ENCODE measurements at regions not wholly inside any gene's neighbourhood (a gene's known extent, or its start where the extent isn't known, plus 50 kb on each side); places are given as distances from the start of the nearest gene placed in this dataset.

DNA sequence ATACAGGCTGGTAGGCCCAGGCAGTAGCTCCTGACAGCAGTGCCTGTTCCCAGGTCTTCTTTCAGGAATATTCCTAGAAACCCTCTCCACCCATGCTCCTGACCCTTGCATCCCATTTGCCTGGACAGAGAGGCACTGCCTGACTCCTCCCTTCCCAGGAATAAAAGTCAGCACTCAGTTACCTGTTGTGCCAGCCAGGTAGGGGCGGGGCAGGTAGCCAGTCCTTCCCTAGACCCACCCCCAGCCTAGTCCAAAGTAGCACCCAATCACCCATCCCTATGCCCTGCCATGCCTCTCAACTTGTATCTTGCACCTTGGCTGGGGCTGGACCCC is 129.9 kb downstream of the MRPL14 start:
- no peaks in the 10 kb centered on the region for H3F3A ChIP-seq (ENCODE audit: low read length, unreplicated experiment)
- H3K4me2 ChIP-seq (ENCODE audit: low read length): no peak overlapping the region
- H3K27ac ChIP-seq (ENCODE audit: low read length): no peak overlapping the region
- CTCF ChIA-PET: no interaction called here
- H3K4me1 ChIP-seq (ENCODE audit: insufficient read depth, low read length): peaks cover 15% of the 10 kb centered on the region
- POLR2A ChIA-PET (ENCODE audit: unreplicated experiment): no interaction called here
- H3K9me3 ChIP-seq (ENCODE audit: low read length): no peaks in the 10 kb centered on the region
- H4K20me1 ChIP-seq (ENCODE audit: low read length): no peaks in the 10 kb centered on the region
- no peak overlapping the region for H3K9ac ChIP-seq (ENCODE audit: low read length)
- DNase-seq (no peak), ATAC-seq (no peak)
- H2AFZ ChIP-seq (ENCODE audit: low read length): no peak overlapping the region
- no peaks in the 10 kb centered on the region for H3K36me3 ChIP-seq (ENCODE audit: low read depth, low read length)
- no peaks in the 10 kb centered on the region for H3K9me2 ChIP-seq (replicated peaks; ENCODE audit: low read length)
- TF ChIP-seq EZH2 (IDR thresholded peaks at IDR 0.05; ENCODE audit: low read length, unreplicated experiment) (no peak), EZH2phosphoT487 (IDR thresholded peaks at IDR 0.05; ENCODE audit: borderline replicate concordance, low read length) (no peak)
- TF ChIP-seq, protein P1, sequence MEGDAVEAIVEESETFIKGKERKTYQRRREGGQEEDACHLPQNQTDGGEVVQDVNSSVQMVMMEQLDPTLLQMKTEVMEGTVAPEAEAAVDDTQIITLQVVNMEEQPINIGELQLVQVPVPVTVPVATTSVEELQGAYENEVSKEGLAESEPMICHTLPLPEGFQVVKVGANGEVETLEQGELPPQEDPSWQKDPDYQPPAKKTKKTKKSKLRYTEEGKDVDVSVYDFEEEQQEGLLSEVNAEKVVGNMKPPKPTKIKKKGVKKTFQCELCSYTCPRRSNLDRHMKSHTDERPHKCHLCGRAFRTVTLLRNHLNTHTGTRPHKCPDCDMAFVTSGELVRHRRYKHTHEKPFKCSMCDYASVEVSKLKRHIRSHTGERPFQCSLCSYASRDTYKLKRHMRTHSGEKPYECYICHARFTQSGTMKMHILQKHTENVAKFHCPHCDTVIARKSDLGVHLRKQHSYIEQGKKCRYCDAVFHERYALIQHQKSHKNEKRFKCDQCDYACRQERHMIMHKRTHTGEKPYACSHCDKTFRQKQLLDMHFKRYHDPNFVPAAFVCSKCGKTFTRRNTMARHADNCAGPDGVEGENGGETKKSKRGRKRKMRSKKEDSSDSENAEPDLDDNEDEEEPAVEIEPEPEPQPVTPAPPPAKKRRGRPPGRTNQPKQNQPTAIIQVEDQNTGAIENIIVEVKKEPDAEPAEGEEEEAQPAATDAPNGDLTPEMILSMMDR (conservative IDR thresholded peaks at IDR 0.05; ENCODE audit: low read depth, low read length): no peak
- no peak overlapping the region for H3K4me3 ChIP-seq (ENCODE audit: low read length)
- BruUV-seq (replicated peaks): no TSS peak
- no peaks in the 10 kb centered on the region for H3K79me2 ChIP-seq (ENCODE audit: low read length)
- intact Hi-C loops (cut with micrococcal nuclease): no loop called here
- no peaks in the 10 kb centered on the region for H3K27me3 ChIP-seq (ENCODE audit: low read length)

DNA sequence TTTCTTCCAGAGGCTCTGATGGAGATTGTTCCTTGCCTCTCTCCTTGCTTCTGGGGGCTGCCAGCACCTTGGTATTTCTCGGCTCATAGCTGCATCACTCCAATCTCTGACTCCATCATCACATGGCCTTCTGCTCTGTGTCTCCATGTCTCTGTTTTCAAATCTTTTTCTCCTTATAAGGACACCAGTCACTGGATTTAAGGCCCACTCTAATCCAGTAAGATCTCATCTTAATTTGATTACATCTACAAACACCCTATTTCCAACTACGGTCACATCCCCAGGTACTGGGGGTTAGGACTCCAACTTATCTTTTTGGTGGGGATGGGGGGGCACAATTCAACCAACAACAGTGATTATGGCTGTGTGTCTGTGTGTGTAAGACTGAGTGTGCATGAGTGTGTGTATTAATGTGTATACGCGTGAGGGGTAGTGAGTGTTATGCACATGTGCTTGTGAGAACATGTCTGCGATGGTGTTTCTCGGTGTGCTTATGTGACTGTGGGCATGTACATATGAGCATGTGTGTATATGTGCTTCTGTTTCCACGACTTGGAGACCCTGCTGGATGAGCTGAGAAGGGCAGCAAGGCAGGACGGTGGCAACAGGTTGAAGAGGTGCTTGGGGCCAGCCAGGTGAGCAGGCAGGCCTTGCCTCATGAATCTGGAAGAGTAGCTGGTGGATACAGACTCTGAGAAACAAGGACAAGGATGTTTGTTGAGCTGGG is 130.5 kb downstream of the MRPL14 start:
- no peak overlapping the region for H3K4me3 ChIP-seq (ENCODE audit: low read length)
- H4K20me1 ChIP-seq (ENCODE audit: low read length): no peaks in the 10 kb centered on the region
- H3K79me2 ChIP-seq (ENCODE audit: low read length): no peaks in the 10 kb centered on the region
- TF ChIP-seq EZH2 (IDR thresholded peaks at IDR 0.05; ENCODE audit: low read length, unreplicated experiment) (no peak), EZH2phosphoT487 (IDR thresholded peaks at IDR 0.05; ENCODE audit: borderline replicate concordance, low read length) (no peak)
- TF ChIP-seq, protein P1 (conservative IDR thresholded peaks at IDR 0.05; ENCODE audit: low read depth, low read length): no peak
- ChIA-PET CTCF (no interaction called here), POLR2A (ENCODE audit: unreplicated experiment) (interaction anchor here (0.6 kb wide), 1 partner anchor 21 kb away, joined by 26 read pairs; no protein-coding TSS in a partner anchor)
- no peak overlapping the region for H3K27ac ChIP-seq (ENCODE audit: low read length)
- H3K27me3 ChIP-seq (ENCODE audit: low read length): no peaks in the 10 kb centered on the region
- no peaks in the 10 kb centered on the region for H3F3A ChIP-seq (ENCODE audit: low read length, unreplicated experiment)
- no peaks in the 10 kb centered on the region for H3K9me2 ChIP-seq (replicated peaks; ENCODE audit: low read length)
- DNase-seq (no peak), ATAC-seq (no peak)
- H3K4me1 ChIP-seq (ENCODE audit: insufficient read depth, low read length): peaks cover 11% of the 10 kb centered on the region
- BruUV-seq (replicated peaks): no TSS peak
- no peaks in the 10 kb centered on the region for H3K9me3 ChIP-seq (ENCODE audit: low read length)
- intact Hi-C loops (cut with micrococcal nuclease): no loop called here
- H3K4me2 ChIP-seq (ENCODE audit: low read length): no peak overlapping the region
- no peaks in the 10 kb centered on the region for H3K36me3 ChIP-seq (ENCODE audit: low read depth, low read length)
- H2AFZ ChIP-seq (ENCODE audit: low read length): no peak overlapping the region
- H3K9ac ChIP-seq (ENCODE audit: low read length): no peak overlapping the region

DNA sequence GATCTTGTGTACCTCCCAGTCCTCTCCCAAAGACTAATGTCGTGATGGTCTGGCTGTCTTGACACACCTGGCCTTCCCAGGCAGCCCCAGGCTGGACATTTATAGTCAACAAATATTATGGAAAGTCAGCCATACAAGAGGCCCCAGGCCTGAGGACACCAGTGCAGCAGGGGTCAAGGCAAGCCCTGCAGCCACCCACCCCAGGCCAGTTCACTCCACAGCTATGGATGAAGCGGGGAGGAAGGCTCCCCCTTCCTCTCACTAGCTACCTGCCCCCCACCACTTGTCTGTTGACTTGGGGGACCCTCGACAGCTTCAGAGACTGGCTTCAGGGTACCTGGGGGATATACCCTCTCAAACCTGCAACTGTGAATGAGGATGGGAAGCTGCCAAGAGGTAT is 132.1 kb downstream of the MRPL14 start:
- ChIA-PET POLR2A (ENCODE audit: unreplicated experiment) (no interaction called here), CTCF (no interaction called here)
- Histone ChIP-seq H2AFZ (ENCODE audit: low read length) (no peak overlapping the region), H3K9me3 (ENCODE audit: low read length) (no peaks in the 10 kb centered on the region), H3K9me2 (replicated peaks; ENCODE audit: low read length) (no peaks in the 10 kb centered on the region), H3K36me3 (ENCODE audit: low read depth, low read length) (no peaks in the 10 kb centered on the region), H3K4me3 (ENCODE audit: low read length) (no peak overlapping the region), H3F3A (ENCODE audit: low read length, unreplicated experiment) (no peaks in the 10 kb centered on the region), H3K27ac (ENCODE audit: low read length) (no peak overlapping the region), H4K20me1 (ENCODE audit: low read length) (no peaks in the 10 kb centered on the region), H3K27me3 (ENCODE audit: low read length) (no peaks in the 10 kb centered on the region), H3K4me1 (ENCODE audit: insufficient read depth, low read length) (peaks cover 10% of the 10 kb centered on the region), H3K4me2 (ENCODE audit: low read length) (no peak overlapping the region), H3K79me2 (ENCODE audit: low read length) (no peaks in the 10 kb centered on the region), H3K9ac (ENCODE audit: low read length) (no peak overlapping the region)
- intact Hi-C loops (cut with micrococcal nuclease): no loop called here
- TF ChIP-seq EZH2 (IDR thresholded peaks at IDR 0.05; ENCODE audit: low read length, unreplicated experiment) (no peak), EZH2phosphoT487 (IDR thresholded peaks at IDR 0.05; ENCODE audit: borderline replicate concordance, low read length) (no peak)
- TF ChIP-seq, protein P1 (conservative IDR thresholded peaks at IDR 0.05; ENCODE audit: low read depth, low read length): no peak
- DNase-seq (no peak), ATAC-seq (no peak)
- no TSS peak for BruUV-seq (replicated peaks)
